Brain microvascular endothelial cell (primary cell): ENCODE measurements at regions not wholly inside any gene's neighbourhood (a gene's known extent, or its start where the extent isn't known, plus 50 kb on each side); places are given as distances from the start of the nearest gene placed in this dataset.

Experiments
- DNase-seq: peaks from one replicate; pipeline ENCODE4 v3.0.0-alpha.2; 2020
- H3K27ac ChIP-seq: fragments of 250-450 bp; sonication (Bioruptor Pico); 2 replicates; pipeline ENCODE4 v1.5.1; 2020; ENCODE audit warnings: mild to moderate bottlenecking, moderate library complexity
- H3K27me3 ChIP-seq: fragments of 250-450 bp; sonication (Bioruptor Pico); replicated peaks from 2 replicates; pipeline ENCODE4 v1.5.1; 2020; ENCODE audit warnings: mild to moderate bottlenecking
- H3K36me3 ChIP-seq: fragments of 250-450 bp; sonication (Bioruptor Pico); replicated peaks from 2 replicates; pipeline ENCODE4 v1.5.1; 2020; ENCODE audit warnings: mild to moderate bottlenecking
- H3K4me3 ChIP-seq: 2 replicates; pipeline ENCODE4 v1.5.1; 2011; ENCODE audit warnings: low read depth, mild to moderate bottlenecking, control low read depth, low read length, moderate library complexity
- in situ Hi-C: cut with HindIII; loops from 2 replicates; pipeline ENCODE4 v1.10.0; 2017; ENCODE audit warnings: low sequenced_read_pairs, low pct_ligation_motif_present
- TF ChIP-seq, protein P1 (sequence below): IDR thresholded peaks from 2 replicates; pipeline ENCODE4 v1.5.1; 2011; ENCODE audit warnings: low read depth, mild to moderate bottlenecking, moderate library complexity, low read length, control low read depth, inconsistent platforms; ENCODE audit errors: missing control alignments

DNA sequence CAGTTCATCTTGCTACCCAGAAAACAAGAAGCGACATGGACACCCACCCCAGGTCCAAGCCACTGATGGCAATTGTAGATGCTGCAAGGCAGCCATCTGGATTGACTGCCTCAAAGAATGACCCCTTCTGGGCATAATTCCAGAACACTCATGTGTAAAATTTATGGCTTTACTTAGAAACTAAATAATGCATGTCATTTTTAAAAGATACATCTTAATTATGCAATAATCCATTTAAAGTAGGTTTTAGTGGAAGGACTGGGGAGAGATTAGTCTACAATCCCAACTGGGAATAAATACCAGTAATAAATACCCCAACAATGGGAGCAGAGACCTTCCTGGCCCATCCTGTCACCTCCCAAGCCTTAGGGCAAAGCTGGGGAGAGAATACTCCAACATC lies 247.7 kb downstream of the SS18 start:
- DNase-seq = no peak
- Histone ChIP-seq H3K4me3 (no peak overlapping the region), H3K36me3 (no peaks in the 10 kb centered on the region), H3K27me3 (no peaks in the 10 kb centered on the region), H3K27ac (no peak overlapping the region)
- TF ChIP-seq, protein P1, sequence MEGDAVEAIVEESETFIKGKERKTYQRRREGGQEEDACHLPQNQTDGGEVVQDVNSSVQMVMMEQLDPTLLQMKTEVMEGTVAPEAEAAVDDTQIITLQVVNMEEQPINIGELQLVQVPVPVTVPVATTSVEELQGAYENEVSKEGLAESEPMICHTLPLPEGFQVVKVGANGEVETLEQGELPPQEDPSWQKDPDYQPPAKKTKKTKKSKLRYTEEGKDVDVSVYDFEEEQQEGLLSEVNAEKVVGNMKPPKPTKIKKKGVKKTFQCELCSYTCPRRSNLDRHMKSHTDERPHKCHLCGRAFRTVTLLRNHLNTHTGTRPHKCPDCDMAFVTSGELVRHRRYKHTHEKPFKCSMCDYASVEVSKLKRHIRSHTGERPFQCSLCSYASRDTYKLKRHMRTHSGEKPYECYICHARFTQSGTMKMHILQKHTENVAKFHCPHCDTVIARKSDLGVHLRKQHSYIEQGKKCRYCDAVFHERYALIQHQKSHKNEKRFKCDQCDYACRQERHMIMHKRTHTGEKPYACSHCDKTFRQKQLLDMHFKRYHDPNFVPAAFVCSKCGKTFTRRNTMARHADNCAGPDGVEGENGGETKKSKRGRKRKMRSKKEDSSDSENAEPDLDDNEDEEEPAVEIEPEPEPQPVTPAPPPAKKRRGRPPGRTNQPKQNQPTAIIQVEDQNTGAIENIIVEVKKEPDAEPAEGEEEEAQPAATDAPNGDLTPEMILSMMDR = no peak
- in situ Hi-C loops = no loop called here

DNA sequence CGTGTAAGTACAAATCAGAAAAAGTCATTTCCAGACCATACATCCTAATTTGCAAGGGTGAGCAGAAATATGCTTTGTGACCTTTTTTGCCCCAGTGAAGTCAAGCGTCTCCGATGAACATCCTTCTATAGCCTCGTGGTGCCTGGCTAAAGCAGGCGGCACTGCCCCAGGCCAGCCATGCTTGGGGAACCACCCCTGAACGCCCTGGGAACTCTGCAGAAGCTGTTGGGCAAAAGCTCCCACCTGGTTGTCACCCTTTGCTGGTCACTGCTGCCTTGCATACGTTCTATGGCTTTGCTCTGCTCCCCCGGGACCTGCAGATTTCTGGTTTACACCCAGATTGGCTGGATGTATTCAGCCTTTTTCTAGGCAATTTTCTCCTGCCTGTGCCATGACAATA lies 256.4 kb downstream of the SS18 start:
- no peaks in the 10 kb centered on the region for H3K36me3 ChIP-seq
- TF ChIP-seq, protein P1 = no peak
- in situ Hi-C loops = no loop called here
- H3K27me3 ChIP-seq = no peaks in the 10 kb centered on the region
- DNase-seq = no peak
- H3K4me3 ChIP-seq = no peak overlapping the region
- H3K27ac ChIP-seq = no peak overlapping the region

DNA sequence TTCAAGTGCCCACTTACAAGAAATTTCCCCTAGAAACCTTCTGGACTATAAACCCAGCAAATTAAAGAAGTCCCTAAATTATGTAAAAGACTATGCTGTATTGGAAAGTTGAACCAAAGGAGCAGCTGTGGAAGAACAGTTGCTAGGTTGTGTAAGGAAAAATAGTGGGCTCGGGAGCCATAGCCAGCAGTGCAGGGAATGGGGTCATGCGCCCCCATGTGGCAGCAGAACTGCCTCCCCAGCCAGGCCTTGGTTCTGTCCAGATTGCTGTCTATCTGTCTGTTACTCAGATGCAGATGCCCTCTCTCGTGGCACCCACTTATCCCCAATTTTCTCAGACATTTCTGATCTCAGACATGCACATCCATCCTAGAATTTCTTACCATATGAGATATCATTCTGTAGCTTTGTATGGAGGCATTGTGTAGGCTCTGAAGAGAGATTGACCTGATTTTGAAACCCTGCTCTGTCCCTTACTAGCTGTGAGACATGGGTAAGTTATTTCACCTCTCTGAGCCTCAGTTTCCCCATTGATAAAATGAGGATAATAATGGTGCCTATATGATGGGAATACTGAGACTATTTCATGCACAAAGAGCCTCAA lies 258.3 kb downstream of the SS18 start:
- Histone ChIP-seq H3K36me3 (no peaks in the 10 kb centered on the region), H3K4me3 (no peak overlapping the region), H3K27me3 (no peaks in the 10 kb centered on the region), H3K27ac (no peak overlapping the region)
- TF ChIP-seq, protein P1 = peak; percentile 93
- peak; percentile 71 for DNase-seq
- in situ Hi-C loops = no loop called here

DNA sequence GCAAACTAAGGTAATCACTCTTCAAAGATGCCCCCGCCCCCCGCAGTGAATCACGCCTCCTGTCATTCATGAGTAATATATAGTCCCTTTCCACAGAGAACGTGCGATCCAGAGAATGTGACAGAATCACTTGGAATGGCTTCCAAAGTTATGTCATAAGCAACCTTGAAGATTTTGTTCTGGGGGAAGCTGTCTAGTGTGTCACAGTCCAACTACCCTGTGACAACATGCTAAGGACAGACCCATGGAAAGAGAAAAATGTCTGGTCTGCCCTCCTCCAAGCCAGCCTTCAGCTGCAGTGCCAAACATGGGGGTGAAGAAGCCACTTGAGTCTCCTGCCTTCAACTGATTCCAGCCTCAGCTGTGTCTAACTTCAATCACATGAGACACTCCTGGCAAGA lies 259.1 kb downstream of the SS18 start:
- DNase-seq = no peak
- no peak overlapping the region for H3K27ac ChIP-seq
- no peaks in the 10 kb centered on the region for H3K27me3 ChIP-seq
- in situ Hi-C loops = no loop called here
- TF ChIP-seq, protein P1 = no peak
- no peak overlapping the region for H3K4me3 ChIP-seq
- H3K36me3 ChIP-seq = no peaks in the 10 kb centered on the region

DNA sequence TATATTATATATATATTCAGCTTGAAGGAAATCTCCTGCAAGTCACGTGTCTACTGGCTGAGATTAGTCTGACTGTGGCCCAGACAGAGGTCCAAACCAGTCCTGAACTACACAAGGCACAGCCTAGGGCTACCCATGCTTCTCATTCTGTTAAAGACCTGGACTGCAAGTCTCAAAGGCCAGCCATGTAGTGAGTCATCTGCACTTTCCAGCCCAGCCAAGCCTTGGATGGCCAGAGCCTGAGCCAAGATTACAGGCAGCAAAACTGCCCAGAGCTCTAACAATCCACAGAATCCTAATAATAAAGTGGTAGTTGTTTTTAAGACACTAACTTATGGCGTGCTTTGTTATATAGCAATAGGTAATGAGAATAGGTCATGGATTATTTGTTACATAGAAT lies 259.6 kb downstream of the SS18 start:
- Histone ChIP-seq H3K36me3 (no peaks in the 10 kb centered on the region), H3K4me3 (no peak overlapping the region), H3K27me3 (no peaks in the 10 kb centered on the region), H3K27ac (no peak overlapping the region)
- peak; percentile 68 for DNase-seq
- in situ Hi-C loops = no loop called here
- TF ChIP-seq, protein P1 = no peak

DNA sequence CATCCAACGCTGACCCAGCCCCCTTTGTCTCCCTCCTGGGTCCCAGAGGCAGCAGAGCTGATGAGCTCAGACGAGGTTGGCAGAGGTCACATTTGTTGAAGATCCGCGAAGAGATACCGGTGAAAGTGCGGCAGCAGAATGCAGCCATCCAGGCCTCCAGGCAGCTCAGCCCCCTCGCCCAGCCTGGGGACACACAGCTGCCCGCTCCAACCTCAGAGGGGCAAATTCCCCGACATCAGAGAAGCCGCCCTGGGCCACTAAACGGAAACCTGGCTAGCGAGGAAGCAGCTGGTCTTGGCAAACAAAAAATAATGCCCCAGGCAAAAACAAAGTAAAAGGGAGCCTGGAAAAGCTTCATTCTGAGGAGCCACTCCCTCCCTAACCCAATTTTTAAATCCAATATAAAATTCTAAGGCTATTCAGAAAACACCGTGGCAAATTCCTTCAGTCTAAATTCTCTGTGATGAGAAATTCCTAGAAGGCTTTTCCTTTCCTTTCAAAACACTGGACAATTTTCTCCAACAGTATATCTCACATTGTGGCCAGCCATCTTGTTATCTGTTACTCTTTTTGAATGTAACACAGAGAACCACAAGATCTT lies 262.4 kb downstream of the SS18 start:
- no peaks in the 10 kb centered on the region for H3K36me3 ChIP-seq
- TF ChIP-seq, protein P1 = no peak
- no peaks in the 10 kb centered on the region for H3K27me3 ChIP-seq
- peak; percentile 28 for DNase-seq
- H3K27ac ChIP-seq = no peak overlapping the region
- in situ Hi-C loops = no loop called here
- H3K4me3 ChIP-seq = no peak overlapping the region
